H9 (cell line): ENCODE measurements at regions not wholly inside any gene's neighbourhood (a gene's known extent, or its start where the extent isn't known, plus 50 kb on each side); places are given as distances from the start of the nearest gene placed in this dataset.

Source experiments
- DNase-seq: peaks from one replicate; pipeline ENCODE4 v3.0.0-alpha.2; 2017
- H2AFZ ChIP-seq: one replicate; pipeline ENCODE4 v1.6.1; 2013; ENCODE audit warnings: mild to moderate bottlenecking, low read length, control low read depth, moderate library complexity
- H2AK5ac ChIP-seq: 2 replicates; pipeline ENCODE4 v1.6.1; 2013; ENCODE audit warnings: low read length, control low read depth, mixed read lengths; ENCODE audit not compliant: insufficient read length
- H2BK120ac ChIP-seq: one replicate; pipeline ENCODE4 v1.6.1; 2013; ENCODE audit warnings: low read depth, mild to moderate bottlenecking, low read length, control low read depth, inconsistent platforms; ENCODE audit not compliant: poor library complexity, severe bottlenecking
- H2BK12ac ChIP-seq: 2 replicates; pipeline ENCODE4 v1.6.1; 2013; ENCODE audit warnings: low read length, control low read depth, mixed read lengths, low read depth; ENCODE audit not compliant: insufficient read length
- H2BK15ac ChIP-seq: 2 replicates; pipeline ENCODE4 v1.6.1; 2013; ENCODE audit warnings: low read depth, low read length, control low read depth
- H2BK20ac ChIP-seq: one replicate; pipeline ENCODE4 v1.6.1; 2013; ENCODE audit warnings: low read depth, mild to moderate bottlenecking, low read length, control low read depth, inconsistent platforms; ENCODE audit not compliant: poor library complexity, severe bottlenecking
- H2BK5ac ChIP-seq: 2 replicates; pipeline ENCODE4 v1.6.1; 2013; ENCODE audit warnings: low read length, control low read depth, mixed read lengths; ENCODE audit not compliant: insufficient read length
- H3K14ac ChIP-seq: 2 replicates; pipeline ENCODE4 v1.6.1; 2013; ENCODE audit warnings: low read length, control low read depth; ENCODE audit not compliant: insufficient read depth
- H3K18ac ChIP-seq: 2 replicates; pipeline ENCODE4 v1.6.1; 2013; ENCODE audit warnings: low read depth, mild to moderate bottlenecking, mixed read lengths, low read length, control low read depth; ENCODE audit not compliant: insufficient read length
- H3K23ac ChIP-seq: 2 replicates; pipeline ENCODE4 v1.6.1; 2013; ENCODE audit warnings: low read length, control low read depth, mixed read lengths, low read depth; ENCODE audit not compliant: insufficient read length
- H3K23me2 ChIP-seq: 2 replicates; pipeline ENCODE4 v1.6.1; 2013; ENCODE audit warnings: low read depth, mild to moderate bottlenecking, mixed read lengths, low read length, control low read depth; ENCODE audit not compliant: insufficient read length, poor library complexity, severe bottlenecking
- H3K27ac ChIP-seq: 2 replicates; pipeline ENCODE4 v1.5.1; 2013; ENCODE audit warnings: low read length, control low read depth, mixed read lengths, low read depth; ENCODE audit not compliant: insufficient read length
- H3K27me3 ChIP-seq: 2 replicates; pipeline ENCODE4 v1.6.1; 2013; ENCODE audit warnings: low read length, control low read depth, inconsistent platforms; ENCODE audit not compliant: insufficient read depth
- H3K4ac ChIP-seq: 2 replicates; pipeline ENCODE4 v1.6.1; 2013; ENCODE audit warnings: low read depth, mild to moderate bottlenecking, control low read depth, inconsistent platforms, low read length, moderate library complexity
- H3K4me1 ChIP-seq: 2 replicates; pipeline ENCODE4 v1.6.1; 2013; ENCODE audit warnings: low read length, control low read depth, inconsistent platforms; ENCODE audit not compliant: insufficient read depth
- H3K4me2 ChIP-seq: 2 replicates; pipeline ENCODE4 v1.6.1; 2013; ENCODE audit warnings: low read length, control low read depth, mixed read lengths; ENCODE audit not compliant: insufficient read length, insufficient read depth
- H3K56ac ChIP-seq: 2 replicates; pipeline ENCODE4 v1.6.1; 2013; ENCODE audit warnings: low read depth, mild to moderate bottlenecking, mixed read lengths, low read length, control low read depth; ENCODE audit not compliant: insufficient read length
- H3K79me1 ChIP-seq: 2 replicates; pipeline ENCODE4 v1.6.1; 2013; ENCODE audit warnings: low read depth, mild to moderate bottlenecking, moderate library complexity, low read length, control low read depth, inconsistent platforms; ENCODE audit not compliant: insufficient read depth, poor library complexity, severe bottlenecking
- H3K79me2 ChIP-seq: 2 replicates; pipeline ENCODE4 v1.6.1; 2013; ENCODE audit warnings: low read length, control low read depth, inconsistent platforms; ENCODE audit not compliant: insufficient read depth
- H3K9ac ChIP-seq: 2 replicates; pipeline ENCODE4 v1.6.1; 2013; ENCODE audit warnings: low read length, control low read depth, mixed read lengths; ENCODE audit not compliant: insufficient read length; ENCODE audit errors: extremely low read depth
- H3K9me3 ChIP-seq: one replicate; pipeline ENCODE4 v1.6.1; 2013; ENCODE audit warnings: low read depth, low read length, inconsistent platforms; ENCODE audit not compliant: control insufficient read depth
- H3T11ph ChIP-seq: one replicate; pipeline ENCODE4 v1.6.1; 2013; ENCODE audit warnings: mild to moderate bottlenecking, low read length, control low read depth, inconsistent platforms
- H4K20me1 ChIP-seq: one replicate; pipeline ENCODE4 v1.6.1; 2013; ENCODE audit not compliant: control insufficient read depth, insufficient read length, insufficient read depth
- H4K5ac ChIP-seq: 2 replicates; pipeline ENCODE4 v1.6.1; 2013; ENCODE audit warnings: low read depth, mild to moderate bottlenecking, mixed read lengths, low read length, control low read depth; ENCODE audit not compliant: insufficient read length
- H4K8ac ChIP-seq: replicated peaks from 2 replicates; pipeline ENCODE4 v1.6.1; 2013; ENCODE audit warnings: low read length, control low read depth, mixed read lengths, low read depth; ENCODE audit not compliant: insufficient read length
- H4K91ac ChIP-seq: 2 replicates; pipeline ENCODE4 v1.6.1; 2013; ENCODE audit warnings: low read depth, mild to moderate bottlenecking, moderate library complexity, mixed read lengths, low read length, control low read depth; ENCODE audit not compliant: insufficient read length
- H3K27ac Mint-ChIP-seq, 3 experiments: 2 replicates in 2 of 3; 3 replicates in 1 of 3; pipeline ENCODE4 v1.8.0; 2020 to 2021; ENCODE audit warnings: mixed read lengths in 3 of 3, mild to moderate bottlenecking in 1 of 3, moderate library complexity in 1 of 3
- H3K27me3 Mint-ChIP-seq: 2 replicates; pipeline ENCODE4 v1.8.0; 2021; ENCODE audit warnings: low read depth, mild to moderate bottlenecking, moderate library complexity, mixed read lengths
- H3K36me3 Mint-ChIP-seq, 3 experiments: 2 replicates in 2 of 3; 3 replicates in 1 of 3; pipeline ENCODE4 v1.8.0; 2020 to 2021; ENCODE audit warnings: low read depth in 3 of 3, mixed read lengths in 3 of 3; ENCODE audit not compliant: insufficient read depth in 1 of 3
- H3K4me1 Mint-ChIP-seq, 2 experiments: 2 replicates each; pipeline ENCODE4 v1.8.0; 2020; ENCODE audit warnings: mixed read lengths in 2 of 2
- H3K4me3 Mint-ChIP-seq, 2 experiments: 2 replicates in 1 of 2; 3 replicates in 1 of 2; pipeline ENCODE4 v1.8.0; 2020 to 2021; ENCODE audit warnings: mild to moderate bottlenecking in 2 of 2, mixed read lengths in 2 of 2, moderate library complexity in 1 of 2
- H3K9me3 Mint-ChIP-seq, 2 experiments: 2 replicates in 1 of 2; 3 replicates in 1 of 2; pipeline ENCODE4 v1.8.0; 2020; ENCODE audit warnings: mild to moderate bottlenecking in 2 of 2, mixed read lengths in 2 of 2, moderate library complexity in 1 of 2
- CTCF ChIP-seq: fragments of 200-600 bp; sonication (generic); conservative IDR thresholded peaks from 3 replicates; pipeline ENCODE4 v1.8.0; 2021; ENCODE audit warnings: antibody characterized with exemption, mild to moderate bottlenecking

DNA sequence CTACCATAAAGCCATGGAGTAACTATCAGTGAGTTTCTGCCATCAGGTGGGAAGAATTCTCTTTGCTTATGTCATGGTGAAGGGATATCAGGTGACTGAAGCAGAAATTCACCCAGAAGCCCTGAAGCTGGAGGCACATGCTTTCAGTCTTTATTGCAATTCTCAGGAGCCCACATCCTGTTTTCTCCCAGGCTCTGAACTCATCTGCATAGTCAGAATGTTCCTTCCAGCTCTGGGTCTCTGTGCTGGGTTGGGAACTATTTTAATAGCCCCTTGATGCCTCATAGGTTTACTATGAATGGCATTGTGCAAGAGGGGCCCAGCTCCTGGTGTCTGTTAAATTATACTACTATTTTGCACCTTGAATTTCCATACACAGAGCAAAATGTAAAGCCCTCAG is 198.4 kb upstream of the SOX9 start:
- no peak for DNase-seq
- peaks cover 3% of the 10 kb centered on the region for H3K27me3 Mint-ChIP-seq
- H3K79me1 ChIP-seq = no peaks in the 10 kb centered on the region
- no peak overlapping the region for H3K14ac ChIP-seq
- H2AK5ac ChIP-seq = no peak overlapping the region
- no peak overlapping the region for H3K4me2 ChIP-seq
- no peak overlapping the region for H2BK20ac ChIP-seq
- no peaks in the 10 kb centered on the region for H3K4me1 ChIP-seq
- no peaks in the 10 kb centered on the region; a peak in 1 of 5 replicates for H3K9me3 Mint-ChIP-seq
- no peak overlapping the region for H3K27ac ChIP-seq
- no peak overlapping the region for H3K18ac ChIP-seq
- no peak overlapping the region for H4K91ac ChIP-seq
- no peak overlapping the region for H3T11ph ChIP-seq
- no peak overlapping the region for H3K56ac ChIP-seq
- no peaks in the 10 kb centered on the region for H3K27me3 ChIP-seq
- H2BK5ac ChIP-seq = no peak overlapping the region
- H4K5ac ChIP-seq = no peak overlapping the region
- H3K4me1 Mint-ChIP-seq = peaks cover 2 to 5% of the 10 kb centered on the region in 2 experiments; a peak in 2 of 4 replicates
- TF ChIP-seq CTCF = no peak
- H3K79me2 ChIP-seq = no peaks in the 10 kb centered on the region
- no peaks in the 10 kb centered on the region for H3K9me3 ChIP-seq
- H2BK15ac ChIP-seq = no peak overlapping the region
- H3K36me3 Mint-ChIP-seq = no peaks in the 10 kb centered on the region
- no peaks in the 10 kb centered on the region for H4K20me1 ChIP-seq
- H3K9ac ChIP-seq = no peak overlapping the region
- no peak overlapping the region for H3K4me3 Mint-ChIP-seq
- no peak overlapping the region for H3K23ac ChIP-seq
- no peak overlapping the region for H4K8ac ChIP-seq
- no peaks in the 10 kb centered on the region for H3K23me2 ChIP-seq
- no peak overlapping the region for H2BK120ac ChIP-seq
- H3K4ac ChIP-seq = no peak overlapping the region
- H2AFZ ChIP-seq = no peak overlapping the region
- no peak overlapping the region for H3K27ac Mint-ChIP-seq
- no peak overlapping the region for H2BK12ac ChIP-seq
